Stimulated activated naive CD8-positive, alpha-beta T cell treated with anti-CD3 and anti-CD28 coated beads, Interleukin-15, amount 100 ng/mL, for 72 hours (primary cell): ENCODE measurements at regions not wholly inside any gene's neighbourhood (a gene's known extent, or its start where the extent isn't known, plus 50 kb on each side); places are given as distances from the start of the nearest gene placed in this dataset.

Experiments used
- ATAC-seq: fragments of 150-1000 bp; cut with Tn5 transposase; 2 replicates; pipeline ENCODE4 v1.10.0; 2021; ENCODE audit warnings: mild to moderate bottlenecking, moderate library complexity
- DNase-seq, 2 donors: peaks; one replicate each; pipeline ENCODE4 v3.0.0; 2021 to 2022
- H3K27ac Mint-ChIP-seq, 2 donors: one replicate each; pipeline ENCODE4 v1.8.0; 2022; ENCODE audit warnings: mild to moderate bottlenecking in 2 of 2, mixed read lengths in 2 of 2, moderate library complexity in 2 of 2
- H3K27me3 Mint-ChIP-seq: one replicate; pipeline ENCODE4 v1.8.0; 2022; ENCODE audit warnings: mixed read lengths
- H3K4me1 Mint-ChIP-seq: one replicate; pipeline ENCODE4 v1.8.0; 2022; ENCODE audit warnings: mild to moderate bottlenecking, mixed read lengths
- H3K4me3 Mint-ChIP-seq, 2 donors: one replicate each; pipeline ENCODE4 v1.8.0; 2022; ENCODE audit warnings: mild to moderate bottlenecking in 2 of 2, mixed read lengths in 2 of 2, moderate library complexity in 1 of 2
- H3K9me3 Mint-ChIP-seq, 2 donors: one replicate each; pipeline ENCODE4 v1.8.0; 2022; ENCODE audit warnings: mixed read lengths in 2 of 2

DNA sequence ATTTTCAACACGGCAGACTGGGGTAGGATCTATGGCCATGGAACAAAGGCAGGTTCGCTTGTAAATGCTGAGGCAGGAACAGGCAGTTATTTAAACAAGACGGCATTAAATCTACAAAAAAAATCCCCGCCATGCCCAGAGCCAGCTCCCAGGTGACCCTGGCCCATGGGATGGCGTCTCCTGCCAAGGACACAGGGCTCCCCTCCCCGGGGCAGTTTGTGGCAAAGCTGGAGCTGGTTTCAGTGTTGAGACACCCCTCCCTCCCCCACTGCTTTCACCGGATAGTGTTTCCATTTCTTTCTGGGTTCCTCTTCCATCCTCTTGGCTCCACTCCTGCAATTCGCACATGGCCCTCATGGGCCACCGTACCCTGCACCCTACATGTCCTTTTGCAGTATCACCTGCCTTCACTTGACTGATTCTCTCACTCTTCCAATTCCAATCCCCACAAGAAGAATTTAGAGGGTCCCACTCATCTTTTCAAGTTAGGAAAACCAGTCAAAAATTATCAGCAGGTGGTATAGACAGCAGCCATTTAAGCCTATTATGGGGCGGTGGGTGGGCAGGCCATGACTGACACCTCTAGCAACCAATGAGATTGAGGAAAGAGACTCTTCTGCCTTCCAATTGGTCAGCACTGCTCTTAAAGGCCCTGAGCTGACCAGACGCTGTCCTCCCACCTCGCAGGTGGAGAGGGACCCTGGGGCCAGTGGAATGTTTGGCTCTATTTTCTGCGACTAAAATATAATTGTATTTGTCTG, 52.0 kb downstream of the OLIG1 start:
- no peak overlapping the region for H3K27ac Mint-ChIP-seq
- no peaks in the 10 kb centered on the region for H3K9me3 Mint-ChIP-seq
- H3K4me3 Mint-ChIP-seq, result no peak overlapping the region
- DNase-seq, result peak in 1 of 2 donors; percentile 5
- ATAC-seq, result no peak
- no peaks in the 10 kb centered on the region for H3K27me3 Mint-ChIP-seq
- H3K4me1 Mint-ChIP-seq, result peaks cover 2% of the 10 kb centered on the region

DNA sequence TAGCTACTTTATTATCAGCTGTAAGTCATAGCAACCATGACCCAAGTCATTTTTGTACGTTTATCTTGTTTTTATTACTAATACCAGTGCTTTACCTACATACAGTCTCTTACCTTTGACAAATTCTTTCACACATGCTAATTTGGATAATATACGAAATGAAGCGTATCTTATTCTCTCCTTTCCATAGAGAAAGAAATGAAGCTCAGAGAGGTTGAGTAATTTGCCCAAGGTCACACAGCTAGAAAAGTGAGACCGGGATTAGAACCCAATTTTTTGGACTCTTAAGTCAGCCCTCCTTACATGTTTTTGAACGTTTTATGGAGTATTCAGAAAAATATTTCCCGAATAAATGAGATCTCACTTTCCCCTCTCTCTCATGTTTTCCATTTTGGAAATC, 52.6 kb downstream of the OLIG1 start:
- H3K9me3 Mint-ChIP-seq, result no peaks in the 10 kb centered on the region
- ATAC-seq (no peak), DNase-seq (no peak)
- H3K27me3 Mint-ChIP-seq, result peaks cover 1% of the 10 kb centered on the region
- no peak overlapping the region for H3K27ac Mint-ChIP-seq
- H3K4me3 Mint-ChIP-seq, result no peak overlapping the region
- peaks cover 5% of the 10 kb centered on the region for H3K4me1 Mint-ChIP-seq

DNA sequence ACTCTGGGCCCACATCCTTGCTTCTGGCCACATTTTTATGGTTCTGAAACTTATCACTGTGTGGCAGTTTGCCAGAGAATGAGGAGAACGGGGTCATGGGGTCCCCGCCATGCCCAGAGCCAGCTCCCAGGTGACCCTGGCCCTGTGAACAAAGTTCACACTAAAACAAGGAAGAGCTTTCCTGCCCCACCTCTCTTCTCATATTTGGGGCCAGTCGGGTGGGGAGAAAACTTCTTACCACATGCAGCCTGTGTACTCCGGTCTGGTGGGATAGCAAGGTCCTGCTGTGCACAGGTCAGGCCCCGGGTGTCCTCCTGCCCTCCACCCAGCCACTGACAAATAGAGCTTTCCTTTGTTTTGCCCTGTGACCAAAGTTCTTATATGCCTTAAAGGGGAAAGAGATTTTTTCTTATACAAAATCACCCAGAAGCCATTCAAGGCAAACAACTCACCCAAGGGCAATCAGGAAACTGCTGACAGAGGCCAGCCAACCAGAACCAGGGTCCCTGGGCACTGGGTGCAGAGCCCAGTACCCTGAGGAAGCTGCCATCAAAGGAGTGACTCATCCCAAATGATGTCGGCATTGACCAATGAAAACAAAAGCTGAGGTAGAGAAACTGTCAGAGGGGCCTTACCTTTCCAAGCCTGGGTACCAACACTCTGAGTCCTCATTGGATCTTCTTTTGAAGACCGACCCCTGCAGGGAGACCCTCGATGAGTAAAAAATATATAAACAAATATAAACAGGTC, 53.6 kb downstream of the OLIG1 start:
- Mint-ChIP-seq H3K9me3 (no peaks in the 10 kb centered on the region), H3K4me1 (peaks cover 8% of the 10 kb centered on the region), H3K27ac (no peak overlapping the region), H3K4me3 (no peak overlapping the region), H3K27me3 (peaks cover 12% of the 10 kb centered on the region)
- DNase-seq (no peak), ATAC-seq (no peak)

GRCh38 chr21:33124889-33125288, 54.9 kb downstream of the OLIG1 start:
- H3K27me3 Mint-ChIP-seq, result peaks cover 18% of the 10 kb centered on the region
- ATAC-seq (no peak), DNase-seq (no peak)
- no peaks in the 10 kb centered on the region for H3K9me3 Mint-ChIP-seq
- H3K4me3 Mint-ChIP-seq, result no peak overlapping the region
- H3K27ac Mint-ChIP-seq, result no peak overlapping the region
- H3K4me1 Mint-ChIP-seq, result peaks cover 8% of the 10 kb centered on the region

GRCh38 chr21:33125680-33126375, 55.9 kb downstream of the OLIG1 start:
- H3K9me3 Mint-ChIP-seq, result no peaks in the 10 kb centered on the region

DNA sequence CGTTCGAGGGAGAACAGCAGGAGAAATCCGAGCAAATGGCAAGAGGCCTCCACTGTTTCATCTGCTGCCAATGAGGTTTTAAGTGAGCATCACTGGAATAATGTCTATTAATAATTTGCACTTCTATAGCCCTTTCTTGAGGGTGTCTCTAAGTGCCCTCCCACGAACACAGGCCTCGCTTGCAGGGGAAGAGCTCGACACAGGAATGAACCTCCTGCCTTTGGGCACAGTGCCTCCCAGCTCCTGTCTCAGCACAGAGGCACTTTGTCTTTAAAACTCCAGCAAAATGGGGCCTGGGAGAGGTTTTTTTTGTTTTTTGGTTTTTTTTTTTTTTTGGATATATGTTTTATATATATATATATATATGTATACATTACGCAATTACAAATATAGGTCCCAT, 56.6 kb downstream of the OLIG1 start:
- H3K9me3 Mint-ChIP-seq, result no peaks in the 10 kb centered on the region
- H3K4me3 Mint-ChIP-seq, result no peak overlapping the region
- H3K4me1 Mint-ChIP-seq, result peaks cover 8% of the 10 kb centered on the region
- DNase-seq (no peak), ATAC-seq (no peak)
- H3K27ac Mint-ChIP-seq, result no peak overlapping the region
- peaks cover 18% of the 10 kb centered on the region for H3K27me3 Mint-ChIP-seq

More at GRCh38 chr21:33125680-33126375, 55.9 kb downstream of the OLIG1 start:
- DNase-seq (no peak), ATAC-seq (no peak)
- Mint-ChIP-seq H3K4me3 (no peak overlapping the region), H3K4me1 (peaks cover 8% of the 10 kb centered on the region), H3K27ac (peak overlapping the region in 1 of 2 donors; percentile 52), H3K27me3 (peaks cover 18% of the 10 kb centered on the region)

DNA sequence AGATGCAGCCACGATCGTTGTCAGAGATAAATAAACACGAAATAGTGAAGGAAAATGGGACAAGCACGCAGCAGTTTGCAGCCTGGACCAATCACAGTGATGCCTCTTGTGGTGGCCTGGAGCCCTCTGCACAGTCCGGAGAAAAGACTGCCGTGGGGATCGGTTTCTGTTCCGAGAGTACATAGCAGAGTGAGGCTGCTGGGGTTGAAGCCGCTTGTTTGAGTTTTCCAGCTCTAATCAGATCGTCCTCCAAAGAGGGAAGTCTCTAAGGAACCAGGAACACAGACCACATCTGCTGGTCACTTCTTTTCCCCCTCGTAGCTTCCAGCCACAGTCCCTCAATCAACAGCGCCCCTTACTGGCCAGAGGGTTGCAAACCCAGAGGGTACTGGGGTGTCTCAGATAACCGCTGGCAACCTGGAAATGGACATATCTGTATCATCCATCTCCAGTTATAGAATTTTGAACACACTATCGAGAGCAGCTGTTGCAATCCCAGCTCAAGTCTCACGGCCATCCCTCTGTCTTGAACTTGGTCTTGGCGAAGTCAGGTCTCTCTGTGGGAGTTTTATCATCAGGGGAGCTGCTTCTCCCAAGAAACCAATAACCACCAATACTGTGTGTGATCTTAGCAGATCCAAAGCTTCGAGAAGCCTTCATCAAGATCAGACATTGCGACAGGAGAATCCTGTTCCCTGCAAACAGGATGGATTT, 57.4 kb downstream of the OLIG1 start:
- Mint-ChIP-seq H3K9me3 (no peaks in the 10 kb centered on the region), H3K4me1 (peaks cover 8% of the 10 kb centered on the region), H3K27me3 (peaks cover 18% of the 10 kb centered on the region), H3K27ac (no peak overlapping the region), H3K4me3 (peak overlapping the region; percentile 65 to 69)
- ATAC-seq (peak; percentile 86), DNase-seq (peak; percentile 56 to 62)

GRCh38 chr21:33127868-33128242, 57.9 kb downstream of the OLIG1 start:
- H3K4me3 Mint-ChIP-seq, result no peak overlapping the region
- DNase-seq (no peak), ATAC-seq (no peak)
- H3K27ac Mint-ChIP-seq, result peak overlapping the region in 1 of 2 donors; percentile 72
- peaks cover 18% of the 10 kb centered on the region for H3K27me3 Mint-ChIP-seq
- H3K9me3 Mint-ChIP-seq, result no peaks in the 10 kb centered on the region
- H3K4me1 Mint-ChIP-seq, result peaks cover 8% of the 10 kb centered on the region

- Mint-ChIP-seq H3K9me3 (no peaks in the 10 kb centered on the region), H3K4me3 (no peak overlapping the region), H3K27ac (no peak overlapping the region), H3K27me3 (peaks cover 18% of the 10 kb centered on the region), H3K4me1 (peaks cover 8% of the 10 kb centered on the region)
- DNase-seq, result no peak
- ATAC-seq, result no peak
These were observed 58.6 kb downstream of the OLIG1 start for GRCh38 chr21:33128538-33128937.

DNA sequence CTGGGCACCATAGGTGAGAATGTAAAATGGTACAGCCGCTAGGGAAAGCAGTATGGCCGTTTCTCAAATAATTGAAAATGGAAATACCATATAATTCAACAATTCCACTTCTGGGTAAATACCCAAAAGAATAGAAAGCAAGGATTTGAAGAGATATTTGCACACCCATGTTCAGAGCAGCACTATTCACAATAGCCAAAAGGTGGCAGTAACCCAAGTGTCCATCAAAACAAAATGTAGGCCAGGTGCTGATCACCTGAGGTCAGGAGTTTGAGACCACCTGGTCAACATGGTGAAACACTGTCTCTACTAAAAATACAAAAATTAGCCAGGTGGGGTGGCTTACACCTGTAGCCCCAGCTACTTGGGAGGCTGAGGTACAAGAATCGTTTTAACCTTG, 62.1 kb downstream of the OLIG1 start:
- no peak overlapping the region for H3K4me3 Mint-ChIP-seq
- no peaks in the 10 kb centered on the region for H3K9me3 Mint-ChIP-seq
- peaks cover 18% of the 10 kb centered on the region for H3K27me3 Mint-ChIP-seq
- H3K27ac Mint-ChIP-seq, result no peak overlapping the region
- DNase-seq (no peak), ATAC-seq (no peak)
- H3K4me1 Mint-ChIP-seq, result peaks cover 7% of the 10 kb centered on the region

GRCh38 chr21:33133892-33134291, 64.0 kb downstream of the OLIG1 start:
- Mint-ChIP-seq H3K9me3 (no peaks in the 10 kb centered on the region), H3K4me3 (no peak overlapping the region), H3K27me3 (peaks cover 2% of the 10 kb centered on the region), H3K27ac (no peak overlapping the region), H3K4me1 (no peaks in the 10 kb centered on the region)
- DNase-seq, result no peak
- ATAC-seq, result no peak

- H3K27ac Mint-ChIP-seq, result no peak overlapping the region
- H3K4me1 Mint-ChIP-seq, result no peaks in the 10 kb centered on the region
- H3K9me3 Mint-ChIP-seq, result no peaks in the 10 kb centered on the region
- DNase-seq, result no peak
- no peak overlapping the region for H3K4me3 Mint-ChIP-seq
- no peaks in the 10 kb centered on the region for H3K27me3 Mint-ChIP-seq
- ATAC-seq, result no peak
These were observed 66.0 kb downstream of the OLIG1 start for GRCh38 chr21:33135925-33136324.

DNA sequence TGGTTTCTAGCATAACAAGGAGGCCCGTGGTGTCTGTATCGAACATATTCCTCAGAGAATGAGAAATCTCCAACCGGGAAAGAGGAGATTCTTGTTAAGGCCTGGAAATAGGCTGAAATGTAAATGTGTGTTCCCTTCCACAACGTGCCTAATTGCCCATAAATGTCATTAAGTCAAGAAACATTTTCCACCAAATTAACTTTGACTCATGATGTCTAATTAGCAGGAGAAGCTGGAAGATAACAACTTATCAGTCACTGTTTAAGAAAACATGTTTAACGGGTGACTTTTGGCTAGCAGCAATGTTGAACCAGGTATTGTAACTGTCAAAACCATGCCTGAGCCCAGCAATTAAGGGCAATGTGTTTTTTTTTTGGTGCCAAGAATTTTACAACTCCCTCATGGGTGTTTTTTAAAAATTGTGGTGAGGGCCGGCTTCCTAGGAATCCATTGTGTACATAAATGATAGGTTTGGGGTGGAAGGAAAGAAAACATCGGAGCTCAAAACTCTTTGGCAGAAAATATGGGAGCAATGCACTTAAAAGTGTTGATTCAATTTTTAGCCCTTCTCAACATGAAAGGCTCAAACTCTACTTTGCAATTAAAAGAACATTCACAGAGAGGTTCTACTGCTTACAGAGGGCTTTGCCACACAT, 67.0 kb downstream of the OLIG1 start:
- Mint-ChIP-seq H3K27me3 (no peaks in the 10 kb centered on the region), H3K4me3 (no peak overlapping the region), H3K9me3 (no peaks in the 10 kb centered on the region), H3K27ac (no peak overlapping the region), H3K4me1 (no peaks in the 10 kb centered on the region)
- DNase-seq (no peak), ATAC-seq (no peak)

DNA sequence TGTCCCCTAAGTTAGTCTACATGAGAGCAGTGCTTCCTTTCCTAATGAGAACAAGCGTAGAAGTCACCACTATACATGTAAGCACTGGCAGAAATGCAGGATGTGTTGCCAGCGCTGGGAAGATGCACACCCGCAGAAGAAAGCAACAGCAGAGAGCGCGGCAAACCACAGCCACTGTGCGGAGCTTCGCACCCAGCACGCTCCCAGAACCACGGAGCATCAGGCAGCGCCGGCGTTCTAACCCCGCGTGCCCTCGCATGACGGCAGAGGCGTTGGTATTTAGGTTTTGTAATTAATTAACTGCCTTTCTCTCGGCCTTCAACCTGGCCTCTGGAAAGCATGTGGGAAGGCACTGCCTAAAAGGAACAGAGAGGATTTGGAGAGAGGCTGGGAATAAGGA, 69.1 kb downstream of the OLIG1 start:
- H3K27ac Mint-ChIP-seq, result peak overlapping the region in 1 of 2 donors; percentile 9
- no peaks in the 10 kb centered on the region for H3K4me1 Mint-ChIP-seq
- no peaks in the 10 kb centered on the region for H3K9me3 Mint-ChIP-seq
- DNase-seq, result no peak
- H3K4me3 Mint-ChIP-seq, result no peak overlapping the region
- H3K27me3 Mint-ChIP-seq, result no peaks in the 10 kb centered on the region
- no peak for ATAC-seq

DNA sequence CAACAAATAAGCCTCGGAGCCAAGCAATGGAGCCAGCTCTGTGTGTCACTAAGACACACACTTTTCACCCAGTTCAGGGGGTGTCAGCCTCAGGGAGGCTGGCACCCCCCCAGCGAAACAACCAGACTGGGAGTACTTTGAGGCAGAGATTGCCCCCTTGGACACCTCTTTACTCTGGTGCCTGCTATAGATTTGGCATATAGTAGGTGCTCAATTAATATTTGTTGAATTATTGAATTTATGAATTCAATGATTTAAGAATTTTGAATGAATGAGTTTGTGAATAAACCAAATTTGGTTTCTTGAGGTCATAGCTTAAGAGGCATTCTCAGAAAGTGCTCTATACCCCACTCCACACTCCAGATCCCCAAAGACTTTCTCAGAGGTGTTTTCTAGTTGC, 70.3 kb downstream of the OLIG1 start:
- H3K4me3 Mint-ChIP-seq, result no peak overlapping the region
- ATAC-seq (no peak), DNase-seq (no peak)
- H3K9me3 Mint-ChIP-seq, result no peaks in the 10 kb centered on the region
- H3K27me3 Mint-ChIP-seq, result peaks cover 6% of the 10 kb centered on the region
- no peaks in the 10 kb centered on the region for H3K4me1 Mint-ChIP-seq
- H3K27ac Mint-ChIP-seq, result no peak overlapping the region
